ENCODE measurements at regions not wholly inside any gene's neighbourhood (a gene's known extent, or its start where the extent isn't known, plus 50 kb on each side); places are given as distances from the start of the nearest gene placed in this dataset.

- Mint-ChIP-seq H3K27me3 (peaks cover 3% of the 10 kb centered on the region), H3K4me1 (no peaks in the 10 kb centered on the region), H3K27ac (no peak overlapping the region), H3K4me3 (no peak overlapping the region), H3K9me3 (no peaks in the 10 kb centered on the region), H3K36me3 (ENCODE audit: low read depth) (no peaks in the 10 kb centered on the region)
- TF ChIP-seq CTCF (IDR thresholded peaks at IDR 0.05): no peak
- no peak for DNase-seq
- ChIA-PET POLR2A (no interaction called here), CTCF (no interaction called here)
- ATAC-seq (ENCODE audit: low read depth): no peak
- intact Hi-C loops (cut with micrococcal nuclease): no loop called here
Observed at GRCh38 chr2:157932480-157933159, 56.5 kb upstream of the ACVR1 start.

- CTCF ChIA-PET: no interaction called here
- Mint-ChIP-seq H3K27ac (no peak overlapping the region), H3K9me3 (no peaks in the 10 kb centered on the region), H3K4me1 (no peaks in the 10 kb centered on the region), H3K4me3 (no peak overlapping the region), H3K27me3 (peaks cover 3% of the 10 kb centered on the region), H3K36me3 (ENCODE audit: low read depth) (no peaks in the 10 kb centered on the region)
- POLR2A ChIA-PET: no interaction called here
- intact Hi-C loops (cut with micrococcal nuclease): no loop called here
- DNase-seq (no peak), ATAC-seq (ENCODE audit: low read depth) (no peak)
- no peak for TF ChIP-seq CTCF (IDR thresholded peaks at IDR 0.05)
Observed at GRCh38 chr2:157931542-157931941, 55.4 kb upstream of the ACVR1 start.

GRCh38 chr2:157930728-157931127 is 54.6 kb upstream of the ACVR1 start:
- H3K4me3 Mint-ChIP-seq: no peak overlapping the region
- intact Hi-C loops (cut with micrococcal nuclease): no loop called here
- H3K36me3 Mint-ChIP-seq (ENCODE audit: low read depth): no peaks in the 10 kb centered on the region
- no peak overlapping the region for H3K27ac Mint-ChIP-seq
- ChIA-PET POLR2A (no interaction called here), CTCF (no interaction called here)
- no peak for TF ChIP-seq CTCF (IDR thresholded peaks at IDR 0.05)
- ATAC-seq (ENCODE audit: low read depth) (no peak), DNase-seq (no peak)
- peaks cover 3% of the 10 kb centered on the region for H3K27me3 Mint-ChIP-seq
- no peaks in the 10 kb centered on the region for H3K9me3 Mint-ChIP-seq
- H3K4me1 Mint-ChIP-seq: no peaks in the 10 kb centered on the region

GRCh38 chr2:157929871-157930667 is 53.9 kb upstream of the ACVR1 start:
- Mint-ChIP-seq H3K4me3 (no peak overlapping the region), H3K9me3 (no peaks in the 10 kb centered on the region), H3K27ac (no peak overlapping the region), H3K36me3 (ENCODE audit: low read depth) (no peaks in the 10 kb centered on the region), H3K27me3 (peaks cover 3% of the 10 kb centered on the region), H3K4me1 (no peaks in the 10 kb centered on the region)
- ChIA-PET CTCF (no interaction called here), POLR2A (no interaction called here)
- TF ChIP-seq CTCF (IDR thresholded peaks at IDR 0.05): no peak
- DNase-seq (no peak), ATAC-seq (ENCODE audit: low read depth) (no peak)
- intact Hi-C loops (cut with micrococcal nuclease): no loop called here

GRCh38 chr2:157928372-157928771 is 52.2 kb upstream of the ACVR1 start:
- ATAC-seq (ENCODE audit: low read depth) (no peak), DNase-seq (no peak)
- intact Hi-C loops (cut with micrococcal nuclease): no loop called here
- TF ChIP-seq CTCF (IDR thresholded peaks at IDR 0.05): no peak
- no peak overlapping the region for H3K4me3 Mint-ChIP-seq
- H3K9me3 Mint-ChIP-seq: no peaks in the 10 kb centered on the region
- no peak overlapping the region for H3K27ac Mint-ChIP-seq
- H3K27me3 Mint-ChIP-seq: peaks cover 3% of the 10 kb centered on the region
- POLR2A ChIA-PET: no interaction called here
- no peaks in the 10 kb centered on the region for H3K4me1 Mint-ChIP-seq
- CTCF ChIA-PET: no interaction called here
- H3K36me3 Mint-ChIP-seq (ENCODE audit: low read depth): no peaks in the 10 kb centered on the region
